Epithelial cell of prostate (primary cell): ENCODE measurements at regions not wholly inside any gene's neighbourhood (a gene's known extent, or its start where the extent isn't known, plus 50 kb on each side); places are given as distances from the start of the nearest gene placed in this dataset.
"Not testable (repeated sequence)": the region's sequence is repeated elsewhere in the genome, so short reads cannot be mapped to it uniquely, and the experiment has no call there.

Experiments
- DNase-seq: peaks from one replicate; pipeline ENCODE4 v3.0.0-alpha.2; 2011; ENCODE audit warnings: low read depth, low spot score
- H3K27ac ChIP-seq: fragments of 450-650 bp; 2 replicates; pipeline ENCODE4 v1.5.1; 2017; ENCODE audit warnings: mild to moderate bottlenecking

- no peak for DNase-seq
- no peak overlapping the region for H3K27ac ChIP-seq
Observed at GRCh38 chr6:71766796-71767195, 119.6 kb upstream of the RIMS1 start.

DNA sequence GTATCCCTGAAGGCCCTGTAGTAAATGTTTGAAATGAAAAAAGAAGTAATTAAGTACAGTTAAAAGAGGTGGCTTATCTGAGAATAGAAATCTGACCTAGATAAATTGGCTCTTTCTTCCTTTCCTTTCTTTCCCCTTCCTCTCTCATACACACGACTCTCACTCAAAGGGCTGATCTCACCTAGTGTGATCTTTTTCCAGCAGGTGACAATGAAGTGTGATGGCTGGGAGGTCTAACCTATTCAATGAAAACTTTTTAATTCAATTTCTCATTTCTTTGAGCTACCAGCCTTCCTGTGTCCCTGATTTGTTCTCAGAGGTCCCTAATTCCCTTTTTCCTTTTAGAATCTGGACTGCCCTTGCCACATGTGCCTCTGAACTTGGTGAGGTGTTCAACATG is 118.0 kb upstream of the RIMS1 start:
- no peak overlapping the region for H3K27ac ChIP-seq
- DNase-seq = no peak

GRCh38 chr6:71808865-71809264 is 77.5 kb upstream of the RIMS1 start:
- DNase-seq = no peak
- H3K27ac ChIP-seq = no peak overlapping the region

DNA sequence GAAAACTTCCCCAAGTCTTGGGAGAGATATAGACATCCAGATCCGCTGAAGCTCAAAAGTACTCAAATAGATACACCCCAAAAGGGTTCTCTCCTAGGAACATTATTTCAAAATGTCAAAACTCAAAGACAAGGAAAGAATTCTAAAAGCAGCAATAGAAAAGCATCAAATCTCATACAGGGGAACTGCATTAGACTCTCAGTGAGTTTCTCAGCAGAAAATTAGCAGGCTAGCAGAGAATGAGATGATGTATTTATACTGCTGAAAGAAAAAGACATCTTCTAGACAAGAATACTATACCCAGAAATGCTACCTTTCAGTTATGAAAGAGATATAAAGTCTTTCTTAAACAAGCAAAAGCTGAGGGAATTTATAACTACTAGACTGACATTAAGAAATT is 75.5 kb upstream of the RIMS1 start:
- DNase-seq = no peak
- no peak overlapping the region for H3K27ac ChIP-seq

DNA sequence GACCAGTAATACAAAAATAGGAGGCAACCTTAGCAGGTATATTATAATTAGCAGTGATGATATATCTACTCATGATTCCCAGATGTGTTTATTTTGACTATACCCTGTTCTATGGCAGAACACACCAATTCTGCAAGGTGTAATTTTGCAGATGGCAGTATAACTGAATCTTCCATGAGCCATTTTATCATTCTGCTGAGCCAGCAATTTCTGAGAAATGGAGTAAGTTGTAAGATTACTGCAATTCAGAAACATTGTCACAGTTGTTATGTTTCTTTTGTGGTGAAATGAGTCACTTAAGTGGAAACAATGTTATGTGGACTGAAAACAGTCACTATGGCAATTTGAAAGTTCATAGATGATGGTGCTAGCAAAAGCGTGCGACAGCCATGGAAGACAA is 63.7 kb upstream of the RIMS1 start:
- H3K27ac ChIP-seq = no peak overlapping the region
- no peak for DNase-seq

- not testable (repeated sequence) for H3K27ac ChIP-seq, DNase-seq
Observed at GRCh38 chr6:71832110-71832764, 54.1 kb upstream of the RIMS1 start.
